SK-N-SH (cell line): ENCODE measurements at regions not wholly inside any gene's neighbourhood (a gene's known extent, or its start where the extent isn't known, plus 50 kb on each side); places are given as distances from the start of the nearest gene placed in this dataset.

ENCODE experiments used
- CTCF ChIA-PET: fragments of 300-600, 350-600 bp; formaldehyde crosslinking; extraction: SDS; loops from one replicate; lab custom pipeline; 2021; lab: Yijun Ruan, JAX
- POLR2A ChIA-PET: fragments of 350-600 bp; sonication (Branson Sonifier 250); formaldehyde crosslinking; extraction: SDS; loops from one replicate; lab custom pipeline; 2020; ENCODE audit warnings: antibody characterized with exemption, inconsistent platforms; lab: Yijun Ruan, JAX
- DNase-seq: peaks from one replicate; pipeline ENCODE4 v3.0.0; 2012
- H2AFZ ChIP-seq: fragments of 200-600 bp; sonication (generic); 2 replicates; pipeline ENCODE4 v1.8.1; 2016; ENCODE audit warnings: antibody characterized with exemption, mild to moderate bottlenecking, low read depth
- H3F3A ChIP-seq: fragments of 200-600 bp; sonication (generic); replicated peaks from 2 replicates; pipeline ENCODE3; 2016; ENCODE audit warnings: antibody characterized with exemption, mild to moderate bottlenecking; ENCODE audit not compliant: insufficient read depth
- H3K27ac ChIP-seq, 2 experiments: fragments of 200-500 bp in 1 of 2; fragments of 200-600 bp in 1 of 2; sonication (Bioruptor generic) in 1 of 2; sonication (generic), shearing (Covaris generic) in 1 of 2; 2 replicates each; pipeline versions ENCODE4 v1.5.1 to v1.6.1; 2014 to 2016; ENCODE audit warnings: low read depth in 2 of 2, inconsistent platforms in 1 of 2, low read length in 1 of 2, mild to moderate bottlenecking in 1 of 2, mixed read lengths in 1 of 2
- H3K27me3 ChIP-seq: fragments of 200-600 bp; sonication (generic), shearing (Covaris generic); 2 replicates; pipeline ENCODE4 v1.6.1; 2016; ENCODE audit warnings: mixed run types; ENCODE audit not compliant: insufficient read depth
- H3K36me3 ChIP-seq, 2 experiments: fragments of 200-500 bp in 1 of 2; fragments of 200-600 bp in 1 of 2; sonication (Bioruptor generic) in 1 of 2; sonication (generic) in 1 of 2; replicated peaks in 1 of 2; 2 replicates each; pipeline versions ENCODE3 to v1.5.1; 2014 to 2016; ENCODE audit warnings: low read length in 1 of 2, mild to moderate bottlenecking in 1 of 2; ENCODE audit not compliant: insufficient read depth in 2 of 2, control insufficient read depth in 1 of 2
- H3K4me1 ChIP-seq, 2 experiments: fragments of 200-500 bp in 1 of 2; fragments of 200-600 bp in 1 of 2; sonication (Bioruptor generic) in 1 of 2; sonication (generic), shearing (Covaris generic) in 1 of 2; 2 replicates each; pipeline versions ENCODE4 v1.5.1 to v1.6.1; 2014 to 2016; ENCODE audit warnings: low read depth in 1 of 2, low read length in 1 of 2, mixed run types in 1 of 2; ENCODE audit not compliant: insufficient read depth in 2 of 2, control insufficient read depth in 1 of 2
- H3K4me2 ChIP-seq: fragments of 200-600 bp; sonication (generic), shearing (Covaris generic); 2 replicates; pipeline ENCODE4 v1.6.1; 2017; ENCODE audit warnings: mixed run types
- H3K4me3 ChIP-seq, 2 experiments: fragments of 200-500 bp in 1 of 2; fragments of 200-600 bp in 1 of 2; sonication (Bioruptor generic) in 1 of 2; sonication (generic), shearing (Covaris generic) in 1 of 2; 2 replicates each; pipeline versions ENCODE4 v1.5.1 to v1.8.1; 2014 to 2016; ENCODE audit warnings: low read depth in 2 of 2, inconsistent platforms in 1 of 2, low read length in 1 of 2, mild to moderate bottlenecking in 1 of 2, mixed read lengths in 1 of 2, moderate library complexity in 1 of 2
- H3K79me2 ChIP-seq: fragments of 200-600 bp; sonication (generic); 2 replicates; pipeline ENCODE4 v1.8.1; 2017; ENCODE audit warnings: mild to moderate bottlenecking; ENCODE audit not compliant: insufficient read depth
- H3K9ac ChIP-seq: fragments of 200-600 bp; sonication (generic); 2 replicates; pipeline ENCODE4 v1.6.1; 2017; ENCODE audit warnings: mixed run types
- H3K9me2 ChIP-seq: fragments of 200-600 bp; sonication (generic); 2 replicates; pipeline ENCODE4 v1.6.1; 2017; ENCODE audit warnings: mixed run types
- H3K9me3 ChIP-seq: fragments of 200-600 bp; sonication (generic); 2 replicates; pipeline ENCODE4 v1.6.1; 2017; ENCODE audit warnings: mixed run types, mild to moderate bottlenecking, moderate library complexity
- H4K20me1 ChIP-seq: fragments of 200-600 bp; sonication (generic); 2 replicates; pipeline ENCODE4 v1.6.1; 2017; ENCODE audit warnings: mild to moderate bottlenecking, mixed run types; ENCODE audit not compliant: insufficient read depth
- ELF1 ChIP-seq: IDR thresholded peaks from 2 replicates; pipeline ENCODE4 v1.4.0; 2012
- FOSL2 ChIP-seq: IDR thresholded peaks from 2 replicates; pipeline ENCODE4 v1.4.0; 2012; ENCODE audit warnings: low read depth, mild to moderate bottlenecking, moderate library complexity, borderline replicate concordance
- FOXJ3 ChIP-seq: sonication (generic); formaldehyde crosslinking; IDR thresholded peaks from 2 replicates; pipeline ENCODE4 v1.5.1; 2020; ENCODE audit warnings: mild to moderate bottlenecking, missing genetic modification reagents
- GATA2 ChIP-seq: sonication (generic); formaldehyde crosslinking; IDR thresholded peaks from 2 replicates; pipeline ENCODE4 v1.5.0; 2020; ENCODE audit warnings: mild to moderate bottlenecking, missing genetic modification reagents
- JUND ChIP-seq: IDR thresholded peaks from 2 replicates; pipeline ENCODE4 v1.4.0; 2012
- MEF2A ChIP-seq: IDR thresholded peaks from 2 replicates; pipeline ENCODE4 v1.4.0; 2012; ENCODE audit warnings: low read depth, borderline replicate concordance
- MXI1 ChIP-seq: IDR thresholded peaks from 2 replicates; pipeline ENCODE4 v1.6.1; 2012; ENCODE audit warnings: mild to moderate bottlenecking, low read depth, low read length, improper control_type of control experiment
- NRF1 ChIP-seq: IDR thresholded peaks from 2 replicates; pipeline ENCODE4 v1.6.1; 2012; ENCODE audit warnings: low read depth, mild to moderate bottlenecking, low read length
- PBX3 ChIP-seq: IDR thresholded peaks from 2 replicates; pipeline ENCODE4; 2012
- RCOR1 ChIP-seq: fragments of 150-350 bp; IDR thresholded peaks from 2 replicates; pipeline ENCODE4 v1.6.1; 2017; ENCODE audit warnings: antibody characterized with exemption, low read length
- RFX5 ChIP-seq: IDR thresholded peaks from 2 replicates; pipeline ENCODE4 v1.6.1; 2012; ENCODE audit warnings: mild to moderate bottlenecking, improper control_type of control experiment, low read length
- RXRA ChIP-seq: IDR thresholded peaks from 2 replicates; pipeline ENCODE4 v1.4.0; 2012; ENCODE audit warnings: low read depth, mild to moderate bottlenecking, borderline replicate concordance
- SMC3 ChIP-seq: IDR thresholded peaks from 2 replicates; pipeline ENCODE4 v1.6.1; 2012; ENCODE audit warnings: low read depth, low read length, improper control_type of control experiment
- TCF12 ChIP-seq: IDR thresholded peaks from 2 replicates; pipeline ENCODE4 v1.4.0; 2012
- TEAD4 ChIP-seq: IDR thresholded peaks from 2 replicates; pipeline ENCODE4 v1.4.0; 2012; ENCODE audit warnings: mild to moderate bottlenecking, borderline replicate concordance; ENCODE audit not compliant: insufficient read depth
- WGBS: methylation state at CpG from one replicate; pipeline ENCODE4 v1.1.6; 2017; ENCODE audit warnings: low lambda C conversion rate; 5-methylcytosine and 5-hydroxymethylcytosine counted together
- TF ChIP-seq, protein P1 (sequence below): IDR thresholded peaks from 2 replicates; pipeline ENCODE4 v1.4.0; 2012; ENCODE audit warnings: low read depth, borderline replicate concordance
- TF ChIP-seq, protein P2 (sequence below): IDR thresholded peaks from 2 replicates; pipeline ENCODE4 v1.4.0; 2012; ENCODE audit warnings: low read depth, borderline replicate concordance

- Histone ChIP-seq H3K79me2 (no peaks in the 10 kb centered on the region), H3K4me3 (no peak overlapping the region), H2AFZ (no peak overlapping the region), H3K9me2 (no peaks in the 10 kb centered on the region), H3K9ac (no peak overlapping the region), H3K4me2 (no peak overlapping the region), H3F3A (no peaks in the 10 kb centered on the region), H3K4me1 (peaks cover 0 to 4% of the 10 kb centered on the region in 2 experiments; a peak in 2 of 4 replicates), H3K9me3 (no peaks in the 10 kb centered on the region), H3K36me3 (no peaks in the 10 kb centered on the region), H3K27me3 (no peaks in the 10 kb centered on the region), H4K20me1 (no peaks in the 10 kb centered on the region), H3K27ac (no peak overlapping the region)
- TF ChIP-seq, protein P1, sequence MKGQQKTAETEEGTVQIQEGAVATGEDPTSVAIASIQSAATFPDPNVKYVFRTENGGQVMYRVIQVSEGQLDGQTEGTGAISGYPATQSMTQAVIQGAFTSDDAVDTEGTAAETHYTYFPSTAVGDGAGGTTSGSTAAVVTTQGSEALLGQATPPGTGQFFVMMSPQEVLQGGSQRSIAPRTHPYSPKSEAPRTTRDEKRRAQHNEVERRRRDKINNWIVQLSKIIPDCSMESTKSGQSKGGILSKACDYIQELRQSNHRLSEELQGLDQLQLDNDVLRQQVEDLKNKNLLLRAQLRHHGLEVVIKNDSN = no peak
- TF ChIP-seq FOXJ3 (CRISPR knock-in tag) (no peak), TCF12 (no peak), MEF2A (no peak), TEAD4 (no peak), JUND (no peak), PBX3 (no peak), NRF1 (no peak), SMC3 (no peak), RFX5 (no peak), FOSL2 (no peak), RXRA (no peak), RCOR1 (no peak), MXI1 (no peak), ELF1 (no peak)
- TF ChIP-seq, protein P2, sequence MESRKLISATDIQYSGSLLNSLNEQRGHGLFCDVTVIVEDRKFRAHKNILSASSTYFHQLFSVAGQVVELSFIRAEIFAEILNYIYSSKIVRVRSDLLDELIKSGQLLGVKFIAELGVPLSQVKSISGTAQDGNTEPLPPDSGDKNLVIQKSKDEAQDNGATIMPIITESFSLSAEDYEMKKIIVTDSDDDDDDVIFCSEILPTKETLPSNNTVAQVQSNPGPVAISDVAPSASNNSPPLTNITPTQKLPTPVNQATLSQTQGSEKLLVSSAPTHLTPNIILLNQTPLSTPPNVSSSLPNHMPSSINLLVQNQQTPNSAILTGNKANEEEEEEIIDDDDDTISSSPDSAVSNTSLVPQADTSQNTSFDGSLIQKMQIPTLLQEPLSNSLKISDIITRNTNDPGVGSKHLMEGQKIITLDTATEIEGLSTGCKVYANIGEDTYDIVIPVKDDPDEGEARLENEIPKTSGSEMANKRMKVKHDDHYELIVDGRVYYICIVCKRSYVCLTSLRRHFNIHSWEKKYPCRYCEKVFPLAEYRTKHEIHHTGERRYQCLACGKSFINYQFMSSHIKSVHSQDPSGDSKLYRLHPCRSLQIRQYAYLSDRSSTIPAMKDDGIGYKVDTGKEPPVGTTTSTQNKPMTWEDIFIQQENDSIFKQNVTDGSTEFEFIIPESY = no peak
- CTCF ChIA-PET = no interaction called here
- POLR2A ChIA-PET = no interaction called here
- 60% methylated on average over 4 of the region's 4 CpGs for WGBS
- DNase-seq = no peak
These were observed 602.9 kb upstream of the GHITM start for GRCh38 chr10:83536426-83536825.

DNA sequence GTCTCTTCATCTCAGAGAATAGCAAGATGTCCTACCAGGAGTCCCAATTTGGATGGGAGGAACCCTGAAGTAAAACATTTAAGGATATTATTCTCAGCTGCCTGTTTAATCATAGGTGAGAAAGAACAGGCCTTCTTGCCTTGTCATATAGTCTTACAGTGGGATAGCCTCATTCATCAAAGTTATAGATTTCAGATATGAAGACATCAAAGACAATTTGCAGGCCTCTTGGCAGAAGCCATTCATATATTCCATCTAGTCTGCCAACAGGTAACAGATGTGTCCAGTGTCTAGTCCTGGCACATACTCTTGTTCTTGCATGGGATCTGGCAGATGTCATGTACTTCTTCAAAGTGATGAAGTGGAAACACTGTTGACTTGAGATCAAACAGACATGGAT, 601.3 kb upstream of the GHITM start:
- Histone ChIP-seq H3F3A (no peaks in the 10 kb centered on the region), H3K27ac (no peak overlapping the region), H3K9me3 (no peaks in the 10 kb centered on the region), H3K9ac (no peak overlapping the region), H3K4me3 (no peak overlapping the region), H3K4me2 (no peak overlapping the region), H3K27me3 (no peaks in the 10 kb centered on the region), H2AFZ (no peak overlapping the region), H4K20me1 (no peaks in the 10 kb centered on the region), H3K79me2 (no peaks in the 10 kb centered on the region), H3K4me1 (peaks cover 0 to 4% of the 10 kb centered on the region in 2 experiments; a peak in 2 of 4 replicates), H3K9me2 (no peaks in the 10 kb centered on the region), H3K36me3 (no peaks in the 10 kb centered on the region)
- TF ChIP-seq, protein P2 = no peak
- 0 out of 2 replicates have a peak, but pooled peaks have one; percentile 15 for TF ChIP-seq GATA2 (CRISPR knock-in tag)
- ChIA-PET POLR2A (no interaction called here), CTCF (interaction anchor here (1.2 to 2.1 kb wide), 2 partner anchors 16 to 334 kb away, joined by 3 to 6 read pairs; no protein-coding TSS in a partner anchor)
- DNase-seq = no peak
